Ovary (tissue), 7 donors: ENCODE measurements at regions not wholly inside any gene's neighbourhood (a gene's known extent, or its start where the extent isn't known, plus 50 kb on each side); places are given as distances from the start of the nearest gene placed in this dataset.

Experiments used
- DNase-seq, 5 donors: peaks; one replicate each; pipeline ENCODE4 v3.0.0-alpha.2; 2019 to 2020
- H3K27ac ChIP-seq, 2 donors: fragments of 200-600 bp; one replicate each; pipeline versions ENCODE4 v1.5.1 to v1.8.0; 2019 to 2022
- H3K27me3 ChIP-seq: fragments of 200-600 bp; one replicate; pipeline ENCODE4 v1.8.0; 2022
- H3K36me3 ChIP-seq: fragments of 200-600 bp; sonication (generic); one replicate; pipeline ENCODE4 v1.5.1; 2019
- H3K4me1 ChIP-seq: one replicate; pipeline ENCODE4 v1.8.1; 2013; ENCODE audit warnings: mild to moderate bottlenecking, moderate library complexity; ENCODE audit not compliant: insufficient read depth
- H3K4me3 ChIP-seq: fragments of 200-600 bp; sonication (generic); one replicate; pipeline ENCODE4 v1.5.1; 2017
- H3K9me3 ChIP-seq, 2 donors: fragments of 200-600 bp in 1 of 2; sonication (generic) in 1 of 2; one replicate each; pipeline versions ENCODE4 v1.5.1 to v1.8.1; 2013 to 2019; ENCODE audit warnings: mild to moderate bottlenecking in 1 of 2, moderate library complexity in 1 of 2
- CTCF ChIP-seq, 3 donors: fragments of 450-650 bp in 2 of 3; fragments of 200-600 bp in 1 of 3; IDR thresholded peaks; one replicate each; pipeline versions ENCODE4 v1.5.1 to v1.8.0; 2016 to 2022; ENCODE audit warnings: antibody characterized with exemption in 3 of 3, mild to moderate bottlenecking in 1 of 3
- EP300 ChIP-seq: sonication (generic); formaldehyde crosslinking; IDR thresholded peaks from one replicate; pipeline ENCODE4 v1.6.1; 2017; ENCODE audit warnings: antibody characterized with exemption
- POLR2A ChIP-seq: fragments of 450-650 bp; IDR thresholded peaks from one replicate; pipeline ENCODE4 v1.6.1; 2017; ENCODE audit warnings: antibody characterized with exemption, mild to moderate bottlenecking, moderate library complexity
- WGBS, 3 donors: extraction: QIAGEN DNeasy Blood & Tissue Kit in 1 of 3; methylation state at CpG; one replicate each; pipeline versions ENCODE4 v1.1.5 to v1.1.7; 2013 to 2017; 5-methylcytosine and 5-hydroxymethylcytosine counted together
- intact Hi-C, 4 donors: fragments of 100-400 bp; cut with DNase I; formaldehyde crosslinking; loops; one replicate each; pipeline versions ENCODE4 v1.11.0 to v1.15.1; 2022 to 2023
- donor health status: DM: no; HTN: no; CAD: no; lungs with moderate emphysema.
- donor health status: DM: no; HTN: no; CAD: no.
- donor health status: Bipolar disorder and iron deficiency.
- donor health status: DM: no; HTN: no; CAD: no.
- donor health status: DM: yes; HTN: yes; CAD: no.

GRCh38 chr18:77329651-77330050 is 80.0 kb downstream of the GALR1 start:
- no peak overlapping the region for H3K27ac ChIP-seq
- H3K4me1 ChIP-seq = no peaks in the 10 kb centered on the region
- TF ChIP-seq EP300 (no peak), CTCF (IDR thresholded peaks at IDR 0.05) (no peak), POLR2A (no peak)
- H3K36me3 ChIP-seq = no peaks in the 10 kb centered on the region
- intact Hi-C loops = no loop called here
- H3K9me3 ChIP-seq = no peaks in the 10 kb centered on the region
- no peak for DNase-seq
- WGBS, 3 donors = 47 to 54% (median 47%) methylated on average over 3 of the region's 3 CpGs
- H3K4me3 ChIP-seq = no peak overlapping the region
- no peaks in the 10 kb centered on the region for H3K27me3 ChIP-seq

- Histone ChIP-seq H3K4me1 (no peaks in the 10 kb centered on the region), H3K27ac (no peak overlapping the region), H3K9me3 (no peaks in the 10 kb centered on the region), H3K36me3 (no peaks in the 10 kb centered on the region), H3K27me3 (no peaks in the 10 kb centered on the region), H3K4me3 (no peak overlapping the region)
- DNase-seq = no peak
- WGBS, 3 donors = 75 to 77% (median 76%) methylated on average over 7 of the region's 7 CpGs
- intact Hi-C loops = no loop called here
- TF ChIP-seq EP300 (no peak), CTCF (IDR thresholded peaks at IDR 0.05) (no peak), POLR2A (no peak)
These were observed 85.2 kb downstream of the GALR1 start for GRCh38 chr18:77334876-77335275.

- 65 to 72% (median 69%) methylated on average over 7 of the region's 7 CpGs for WGBS, 3 donors
- intact Hi-C loops = no loop called here
- Histone ChIP-seq H3K4me1 (no peaks in the 10 kb centered on the region), H3K36me3 (no peaks in the 10 kb centered on the region), H3K4me3 (no peak overlapping the region), H3K27ac (no peak overlapping the region), H3K27me3 (no peaks in the 10 kb centered on the region), H3K9me3 (no peaks in the 10 kb centered on the region)
- DNase-seq = no peak
- no peak for TF ChIP-seq POLR2A
These were observed 88.0 kb downstream of the GALR1 start for GRCh38 chr18:77337604-77338003.

GRCh38 chr18:77339093-77339492 is 89.4 kb downstream of the GALR1 start:
- TF ChIP-seq POLR2A = no peak
- no peak for TF ChIP-seq EP300
- no peak for TF ChIP-seq CTCF (IDR thresholded peaks at IDR 0.05)
- H3K27me3 ChIP-seq = no peaks in the 10 kb centered on the region
- DNase-seq = no peak
- no peaks in the 10 kb centered on the region for H3K4me1 ChIP-seq
- WGBS, 3 donors = 16 to 26% (median 24%) methylated on average over 6 of the region's 6 CpGs
- H3K36me3 ChIP-seq = no peaks in the 10 kb centered on the region
- H3K9me3 ChIP-seq = no peaks in the 10 kb centered on the region
- no peak overlapping the region for H3K4me3 ChIP-seq
- intact Hi-C loops = no loop called here
- H3K27ac ChIP-seq = no peak overlapping the region

- Histone ChIP-seq H3K27ac (no peak overlapping the region), H3K4me3 (no peak overlapping the region), H3K4me1 (no peaks in the 10 kb centered on the region), H3K36me3 (no peaks in the 10 kb centered on the region), H3K27me3 (no peaks in the 10 kb centered on the region), H3K9me3 (no peaks in the 10 kb centered on the region)
- no peak for TF ChIP-seq POLR2A
- TF ChIP-seq EP300 = no peak
- TF ChIP-seq CTCF (IDR thresholded peaks at IDR 0.05) = no peak
- intact Hi-C loops = no loop called here
- WGBS, 3 donors = 77 to 91% (median 84%) methylated on average over 7 of the region's 7 CpGs
- no peak for DNase-seq
These were observed 90.0 kb downstream of the GALR1 start for GRCh38 chr18:77339623-77340022.
